H54 (cell line): ENCODE measurements at regions not wholly inside any gene's neighbourhood (a gene's known extent, or its start where the extent isn't known, plus 50 kb on each side); places are given as distances from the start of the nearest gene placed in this dataset.
"Not testable (repeated sequence)": the region's sequence is repeated elsewhere in the genome, so short reads cannot be mapped to it uniquely, and the experiment has no call there.

Experiments used
- DNase-seq: peaks from one replicate; pipeline ENCODE4 v3.0.0; 2011; ENCODE audit warnings: low spot score, mixed read lengths; ENCODE audit not compliant: insufficient read length
- FAIRE-seq: peaks from 3 replicates; lab custom pipeline; 2011; peaks lifted over from hg19 to GRCh38; lab: Jason Lieb, UNC
- POLR2A ChIP-seq: IDR thresholded peaks from 2 replicates; pipeline ENCODE4 v1.6.1; 2011; ENCODE audit warnings: low read depth, mild to moderate bottlenecking, low read length

GRCh38 chr2:215633360-215633759 lies 197.5 kb upstream of the FN1 start:
- FAIRE-seq (no peak), DNase-seq (no peak)
- no peak for TF ChIP-seq POLR2A

DNA sequence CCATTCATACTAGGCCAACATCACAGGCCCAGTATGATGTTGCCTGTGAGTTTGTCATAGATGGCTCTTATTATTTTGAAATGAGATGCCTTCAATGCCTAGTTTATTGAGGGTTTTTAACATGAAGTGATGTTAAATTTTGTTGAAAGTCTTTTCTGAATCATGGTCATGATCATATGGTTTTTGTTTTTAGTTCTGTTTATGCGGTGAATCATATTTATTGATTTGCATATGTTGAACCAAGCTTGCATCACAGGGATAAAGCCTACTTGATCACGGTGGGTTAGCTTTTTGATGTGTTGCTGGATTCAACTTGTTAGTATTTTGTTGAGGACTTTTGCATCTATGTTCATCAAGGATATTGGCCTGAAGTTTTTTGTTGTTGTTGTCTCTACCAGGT lies 195.8 kb upstream of the FN1 start:
- no peak for DNase-seq
- no peak for FAIRE-seq
- TF ChIP-seq POLR2A, result no peak

- FAIRE-seq, result peak; percentile 45
- not testable (repeated sequence) for DNase-seq
These were observed 194.9 kb upstream of the FN1 start for GRCh38 chr2:215630796-215631195.

DNA sequence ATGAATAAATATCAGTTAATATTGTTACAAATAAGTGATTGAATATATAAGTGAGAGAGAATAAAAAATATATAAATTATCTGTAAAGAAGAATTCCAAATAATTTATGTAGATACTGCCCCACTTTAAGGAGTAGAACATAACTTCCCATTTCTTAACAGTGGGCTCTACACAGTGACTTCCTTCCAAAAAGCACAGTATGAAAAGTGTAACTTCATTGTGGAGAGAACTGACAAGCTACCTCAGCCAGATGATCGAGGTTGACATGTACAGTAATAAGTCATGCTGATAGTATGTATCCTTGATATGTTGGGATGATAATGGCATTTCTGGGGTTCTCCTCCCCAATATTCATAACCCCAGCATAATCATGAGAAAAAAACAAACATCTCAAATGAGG lies 191.9 kb upstream of the FN1 start:
- no peak for FAIRE-seq
- no peak for DNase-seq
- TF ChIP-seq POLR2A, result no peak

DNA sequence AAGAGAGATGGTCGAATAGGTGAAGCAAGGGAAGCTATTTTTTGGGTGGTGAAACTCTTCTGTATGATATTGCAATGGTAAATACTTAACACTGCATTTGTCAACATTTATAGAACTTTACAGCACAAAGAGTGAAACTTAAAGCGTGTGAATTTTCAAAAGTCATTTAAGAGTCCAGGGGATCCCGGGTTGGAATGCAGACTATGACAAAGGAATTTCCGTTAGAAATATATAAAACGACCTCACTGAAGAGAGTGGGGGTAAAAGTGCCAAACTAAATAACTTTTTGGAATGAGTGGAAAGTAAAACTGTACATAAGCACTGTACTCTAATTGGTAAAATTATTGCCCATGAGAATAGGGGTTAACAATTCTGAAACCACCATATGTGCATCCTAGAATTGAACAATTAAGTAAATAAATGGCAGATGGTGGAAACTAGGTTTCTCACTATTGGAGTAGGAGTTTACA lies 191.0 kb upstream of the FN1 start:
- no peak for DNase-seq
- no peak for TF ChIP-seq POLR2A
- peak; percentile 6 for FAIRE-seq

DNA sequence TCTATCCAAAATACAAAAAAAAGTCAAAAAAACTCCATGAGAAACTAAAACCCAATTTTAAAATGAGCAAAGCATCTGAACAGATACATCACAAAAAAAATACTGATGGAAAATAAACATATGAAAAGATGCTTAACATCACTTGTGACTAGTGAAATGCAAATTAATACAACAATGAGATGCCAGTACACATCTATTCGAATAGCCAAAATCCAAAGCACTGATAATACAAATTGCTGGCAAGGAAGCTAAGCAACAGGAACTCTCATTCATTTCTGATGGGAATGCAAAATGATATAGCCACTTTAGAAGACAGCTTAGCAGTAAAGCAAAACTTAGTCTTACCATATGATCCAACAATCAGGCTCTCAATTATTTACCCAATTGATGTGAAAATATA lies 190.2 kb upstream of the FN1 start:
- DNase-seq (no peak), FAIRE-seq (no peak)
- no peak for TF ChIP-seq POLR2A

GRCh38 chr2:215625207-215625606 lies 189.3 kb upstream of the FN1 start:
- DNase-seq (no peak), FAIRE-seq (no peak)
- no peak for TF ChIP-seq POLR2A

GRCh38 chr2:215624423-215624829 lies 188.6 kb upstream of the FN1 start:
- DNase-seq (no peak), FAIRE-seq (no peak)
- no peak for TF ChIP-seq POLR2A

DNA sequence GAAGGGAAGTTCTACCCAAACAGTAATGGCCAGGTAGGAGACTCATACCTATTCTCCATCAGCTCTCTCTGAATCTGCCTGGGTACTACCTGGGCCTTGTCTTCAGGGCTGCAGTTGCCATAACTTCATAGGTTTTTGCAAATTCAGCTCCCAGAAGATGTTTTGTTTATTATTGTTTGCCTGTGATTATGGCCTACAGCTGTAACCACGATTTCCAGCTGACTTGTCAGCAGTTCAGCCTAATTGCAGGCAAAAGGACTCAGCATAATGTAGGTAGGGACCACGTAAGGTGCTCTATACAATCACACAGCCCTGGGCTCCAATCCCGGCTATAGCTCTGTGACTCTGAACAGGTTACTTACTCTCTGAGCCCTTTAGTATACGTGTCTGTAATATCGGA lies 187.0 kb upstream of the FN1 start:
- no peak for TF ChIP-seq POLR2A
- FAIRE-seq (no peak), DNase-seq (no peak)

- FAIRE-seq (no peak), DNase-seq (no peak)
- TF ChIP-seq POLR2A, result no peak
These were observed 185.5 kb upstream of the FN1 start for GRCh38 chr2:215621381-215621780.

DNA sequence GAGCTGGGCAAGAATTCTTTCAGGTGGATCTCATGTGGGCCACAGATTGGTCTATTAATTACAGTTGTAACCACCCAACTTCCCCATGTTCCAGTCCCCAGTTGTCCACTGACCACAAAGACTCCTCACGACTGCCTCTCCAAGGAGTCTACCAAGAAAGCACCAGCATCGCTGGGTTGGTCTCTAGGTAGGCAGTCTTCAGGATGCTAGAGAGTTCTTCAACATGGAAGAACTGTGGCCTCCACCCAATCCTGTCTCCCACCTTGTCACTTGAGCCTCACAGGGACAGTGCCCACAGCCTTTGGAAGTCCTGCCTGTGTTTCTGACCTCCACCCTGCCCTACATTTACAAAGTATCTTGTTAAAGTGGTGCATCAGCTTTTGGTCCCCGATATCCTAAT lies 184.7 kb upstream of the FN1 start:
- no peak for FAIRE-seq
- DNase-seq, result no peak
- no peak for TF ChIP-seq POLR2A

DNA sequence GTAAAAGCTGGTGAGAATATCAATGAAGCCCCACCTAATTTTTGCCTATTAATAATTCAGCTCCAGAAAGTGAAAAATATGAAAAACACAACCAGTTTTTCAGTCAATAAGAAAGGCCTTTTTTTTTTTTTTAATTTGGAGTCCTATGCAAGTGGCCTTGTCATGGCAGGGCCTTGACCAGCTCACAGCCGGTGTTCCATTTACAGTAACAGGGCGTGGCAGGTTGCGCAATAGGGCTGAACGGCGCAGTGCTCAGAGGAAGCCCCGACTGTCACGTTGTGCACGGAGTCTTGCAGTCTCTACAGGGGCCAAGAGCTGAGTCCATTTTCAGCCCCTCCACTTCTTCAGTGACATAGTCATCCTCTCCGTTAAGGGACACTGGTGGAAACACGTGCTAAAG lies 184.1 kb upstream of the FN1 start:
- no peak for DNase-seq
- no peak for FAIRE-seq
- TF ChIP-seq POLR2A, result no peak

DNA sequence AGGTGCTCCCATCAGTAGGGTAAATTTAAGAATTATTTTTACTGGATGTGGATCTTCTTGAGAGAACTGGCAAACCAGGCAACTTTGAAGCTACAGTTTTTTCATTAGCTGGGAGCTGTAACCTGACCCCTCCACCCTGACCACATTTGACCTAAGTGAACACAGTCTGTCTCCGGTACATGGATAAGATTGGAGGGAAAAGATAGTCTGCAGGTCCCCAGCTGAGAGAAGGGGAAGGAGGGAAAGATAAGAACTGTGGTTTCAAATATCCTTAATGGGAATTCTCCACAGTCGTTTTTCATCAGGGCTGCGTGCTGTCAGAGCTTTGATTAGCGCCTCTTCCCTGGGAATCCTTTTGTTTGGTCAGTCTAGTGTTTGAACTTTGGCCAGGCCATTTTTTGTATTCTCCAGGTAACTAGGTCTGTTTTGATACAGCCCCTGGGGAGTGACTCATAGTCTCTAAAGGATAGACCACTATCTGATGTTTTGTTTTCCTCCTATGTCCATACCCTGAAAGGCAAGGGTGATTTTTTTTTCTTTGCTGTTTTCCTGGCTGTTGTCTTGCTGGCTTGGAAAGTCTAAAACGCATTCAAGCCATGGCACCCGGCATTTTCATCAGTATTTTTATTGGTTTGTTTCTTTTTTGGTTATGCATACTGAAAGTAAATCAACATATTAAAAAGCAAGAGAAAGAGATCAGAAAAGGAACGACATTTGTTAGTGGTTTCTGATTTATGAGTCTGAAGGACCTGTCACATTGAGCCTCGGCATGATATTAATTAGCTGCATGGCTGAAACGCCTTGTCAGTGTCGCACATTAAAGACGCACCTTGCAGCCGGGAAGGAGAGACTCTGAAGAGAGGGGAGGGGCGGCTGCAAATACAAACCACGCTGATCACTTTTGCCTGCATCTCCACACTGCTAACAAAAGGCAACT lies 183.4 kb upstream of the FN1 start:
- DNase-seq, result no peak
- no peak for FAIRE-seq

DNA sequence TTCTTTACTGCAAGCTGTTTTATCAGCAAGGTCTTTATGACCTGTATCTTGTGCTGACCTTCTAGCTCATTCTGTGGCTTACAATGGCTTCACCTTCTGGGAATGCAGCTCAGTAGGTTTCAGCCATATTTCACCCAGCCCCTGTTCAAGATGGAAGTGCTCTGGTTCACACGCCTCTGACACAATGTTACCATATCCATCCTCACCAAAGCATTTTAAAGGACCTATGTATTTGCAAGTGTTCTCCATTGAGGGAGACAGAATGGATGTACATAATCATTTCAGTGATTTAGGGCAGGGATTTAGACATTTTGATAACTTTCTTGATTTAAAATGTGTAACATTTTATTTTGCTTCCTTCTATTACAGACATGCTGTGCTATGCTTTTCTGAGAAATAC lies 182.3 kb upstream of the FN1 start:
- FAIRE-seq (no peak), DNase-seq (no peak)
- TF ChIP-seq POLR2A, result no peak

More for the DNA sequence above, 183.4 kb upstream of the FN1 start:
- no peak for TF ChIP-seq POLR2A
